IMR-90 (cell line): ENCODE measurements at regions not wholly inside any gene's neighbourhood (a gene's known extent, or its start where the extent isn't known, plus 50 kb on each side); places are given as distances from the start of the nearest gene placed in this dataset.
"Not testable (repeated sequence)": the region's sequence is repeated elsewhere in the genome, so short reads cannot be mapped to it uniquely, and the experiment has no call there.

Experiments used
- ATAC-seq: fragments of 200-7000 bp; cut with Tn5 transposase; 2 replicates; pipeline ENCODE4 v1.9.1; 2020; ENCODE audit warnings: low read depth, mild to moderate bottlenecking, moderate library complexity
- BruUV-seq: library from RNA; stranded (reverse); fragments of 400-500 nt; replicated peaks from 2 replicates; lab custom pipeline; 2021; lab: Mats Ljungman, UMichigan
- CTCF ChIA-PET: fragments of 300-600 bp; formaldehyde crosslinking; extraction: SDS; loops from one replicate; lab custom pipeline; 2021; ENCODE audit warnings: antibody characterized with exemption; lab: Yijun Ruan, JAX
- POLR2A ChIA-PET: fragments of 300-600 bp; sonication (Branson Sonifier 250); formaldehyde crosslinking; loops from one replicate; lab custom pipeline; 2022; ENCODE audit warnings: antibody characterized with exemption; ENCODE audit not compliant: unreplicated experiment; lab: Charles Lee
- DNase-seq: peaks from one replicate; pipeline ENCODE4 v3.0.0; 2013
- H2AFZ ChIP-seq: replicated peaks from 2 replicates; pipeline ENCODE3; 2013; ENCODE audit warnings: low read length, mild to moderate bottlenecking; ENCODE audit not compliant: poor library complexity
- H2AK5ac ChIP-seq: 2 replicates; pipeline ENCODE4 v1.6.1; 2013; ENCODE audit warnings: low read depth, low read length, inconsistent platforms
- H2AK9ac ChIP-seq: replicated peaks from 2 replicates; pipeline ENCODE3; 2013; ENCODE audit warnings: mild to moderate bottlenecking, low read depth, low read length, moderate library complexity; ENCODE audit not compliant: poor library complexity
- H2BK120ac ChIP-seq: 2 replicates; pipeline ENCODE4 v1.6.1; 2013; ENCODE audit warnings: low read depth, low read length, inconsistent platforms
- H2BK15ac ChIP-seq: 3 replicates; pipeline ENCODE4 v1.6.1; 2013; ENCODE audit warnings: low read depth, low read length, inconsistent platforms
- H2BK20ac ChIP-seq: 2 replicates; pipeline ENCODE4 v1.6.1; 2013; ENCODE audit warnings: low read depth, mild to moderate bottlenecking, inconsistent platforms, low read length, moderate library complexity
- H2BK5ac ChIP-seq: 2 replicates; pipeline ENCODE4 v1.6.1; 2013; ENCODE audit warnings: mild to moderate bottlenecking, low read depth, low read length, inconsistent platforms; ENCODE audit not compliant: poor library complexity, severe bottlenecking
- H3K14ac ChIP-seq: replicated peaks from 2 replicates; pipeline ENCODE4 v1.6.1; 2013; ENCODE audit warnings: low read depth, low read length, inconsistent platforms
- H3K18ac ChIP-seq: 2 replicates; pipeline ENCODE4 v1.6.1; 2013; ENCODE audit warnings: low read depth, low read length, control low read depth
- H3K23ac ChIP-seq: 2 replicates; pipeline ENCODE4 v1.6.1; 2013; ENCODE audit warnings: low read depth, low read length, inconsistent platforms
- H3K27ac ChIP-seq: 2 replicates; pipeline ENCODE4 v1.5.1; 2013; ENCODE audit warnings: mild to moderate bottlenecking, control low read depth, low read length; ENCODE audit not compliant: insufficient read depth
- H3K27me3 ChIP-seq: 2 replicates; pipeline ENCODE4 v1.6.1; 2013; ENCODE audit warnings: low read length; ENCODE audit not compliant: control insufficient read depth, insufficient read depth
- H3K36me3 ChIP-seq: 2 replicates; pipeline ENCODE4 v1.6.1; 2013; ENCODE audit warnings: low read length, mixed read lengths; ENCODE audit not compliant: control insufficient read depth, insufficient read depth
- H3K4ac ChIP-seq: 2 replicates; pipeline ENCODE4 v1.6.1; 2013; ENCODE audit warnings: low read depth, low read length, inconsistent platforms
- H3K4me1 ChIP-seq: 2 replicates; pipeline ENCODE4 v1.6.1; 2013; ENCODE audit warnings: low read length, mixed read lengths; ENCODE audit not compliant: control insufficient read depth, insufficient read depth
- H3K4me2 ChIP-seq: 2 replicates; pipeline ENCODE4 v1.6.1; 2013; ENCODE audit warnings: low read depth, mild to moderate bottlenecking, control low read depth, low read length, moderate library complexity
- H3K4me3 ChIP-seq: 2 replicates; pipeline ENCODE4 v1.5.1; 2013; ENCODE audit warnings: low read depth, mild to moderate bottlenecking, control low read depth, low read length, moderate library complexity; ENCODE audit not compliant: insufficient read depth
- H3K56ac ChIP-seq: 2 replicates; pipeline ENCODE4 v1.6.1; 2013; ENCODE audit warnings: low read length, inconsistent platforms; ENCODE audit not compliant: insufficient read depth; ENCODE audit errors: extremely low read depth
- H3K79me1 ChIP-seq, 2 experiments: 2 replicates each; pipeline ENCODE4 v1.6.1; 2013; ENCODE audit warnings: low read length in 2 of 2, inconsistent platforms in 1 of 2, low read depth in 1 of 2
- H3K9ac ChIP-seq: 2 replicates; pipeline ENCODE4 v1.6.1; 2013; ENCODE audit warnings: low read depth, low read length, control low read depth
- H3K9me1 ChIP-seq: 2 replicates; pipeline ENCODE4 v1.6.1; 2013; ENCODE audit warnings: low read length, inconsistent platforms; ENCODE audit not compliant: insufficient read depth
- H3K9me3 ChIP-seq: 2 replicates; pipeline ENCODE4 v1.6.1; 2013; ENCODE audit warnings: low read length; ENCODE audit not compliant: control insufficient read depth, insufficient read depth
- H4K20me1 ChIP-seq: 2 replicates; pipeline ENCODE4 v1.6.1; 2013; ENCODE audit warnings: low read length, inconsistent platforms; ENCODE audit not compliant: insufficient read depth
- H4K5ac ChIP-seq: 2 replicates; pipeline ENCODE4 v1.6.1; 2013; ENCODE audit warnings: mild to moderate bottlenecking, low read depth, low read length, control low read depth
- H4K8ac ChIP-seq, 2 experiments: 2 replicates each; pipeline ENCODE4 v1.6.1; 2013; ENCODE audit warnings: low read depth in 2 of 2, low read length in 2 of 2, control low read depth in 1 of 2, inconsistent platforms in 1 of 2
- H4K91ac ChIP-seq: 2 replicates; pipeline ENCODE4 v1.6.1; 2013; ENCODE audit warnings: low read depth, low read length, inconsistent platforms; ENCODE audit not compliant: insufficient read depth
- WGBS, 2 experiments: methylation state at CpG; one replicate each; pipeline versions ENCODE4 v1.1.5 to v1.1.7; 2013; ENCODE audit warnings: missing lambda C conversion rate in 2 of 2; ENCODE audit not compliant: insufficient read length in 1 of 2; ENCODE audit errors: extremely low coverage in 2 of 2; 5-methylcytosine and 5-hydroxymethylcytosine counted together
- dilution Hi-C: fragments of 300-500 bp; cut with HindIII; formaldehyde crosslinking; loops from one replicate; pipeline ENCODE4 v1.14.3; 2018; ENCODE audit warnings: low sequenced_read_pairs; ENCODE audit not compliant: unreplicated experiment
- in situ Hi-C: fragments of 300-500 bp; cut with MboI; formaldehyde crosslinking; loops from 3 replicates; pipeline ENCODE4 v1.14.3; 2019; ENCODE audit warnings: low sequenced_read_pairs, inconsistent platforms, mixed read lengths
- intact Hi-C: fragments of 100-400 bp; cut with micrococcal nuclease; formaldehyde crosslinking; loops from 2 replicates; pipeline ENCODE4 v1.10.0; 2022

- H3K4ac ChIP-seq, H3K18ac ChIP-seq, H3K27me3 ChIP-seq, H3K4me2 ChIP-seq, in situ Hi-C loops, H3K56ac ChIP-seq, H4K5ac ChIP-seq, H3K79me1 ChIP-seq, H3K9me3 ChIP-seq, H3K27ac ChIP-seq, H2BK15ac ChIP-seq, H2AFZ ChIP-seq, H3K4me3 ChIP-seq, dilution Hi-C loops, CTCF ChIA-PET, H3K23ac ChIP-seq, H4K20me1 ChIP-seq, H3K36me3 ChIP-seq, H2AK5ac ChIP-seq, H3K9me1 ChIP-seq, H2BK120ac ChIP-seq, BruUV-seq, POLR2A ChIA-PET, H2AK9ac ChIP-seq, H3K9ac ChIP-seq, H3K14ac ChIP-seq, H4K8ac ChIP-seq, ATAC-seq, DNase-seq, H2BK5ac ChIP-seq, H2BK20ac ChIP-seq, intact Hi-C loops, H3K4me1 ChIP-seq, H4K91ac ChIP-seq: not testable (repeated sequence)
- no CpG with 5 or more reads among the region's 1 CpG for WGBS, 2 experiments
Measured at GRCh38 chr1:149644818-149645217, 61.2 kb downstream of the PPIAL4C start.

- H2BK120ac ChIP-seq, H3K56ac ChIP-seq, H3K4me1 ChIP-seq, H2AFZ ChIP-seq, H4K5ac ChIP-seq, BruUV-seq, POLR2A ChIA-PET, H3K23ac ChIP-seq, H3K18ac ChIP-seq, H3K79me1 ChIP-seq, dilution Hi-C loops, H3K14ac ChIP-seq, H3K4me3 ChIP-seq, H3K9ac ChIP-seq, CTCF ChIA-PET, H2AK5ac ChIP-seq, H3K9me3 ChIP-seq, in situ Hi-C loops, H4K8ac ChIP-seq, H2BK5ac ChIP-seq, H3K9me1 ChIP-seq, H3K4me2 ChIP-seq, intact Hi-C loops, H3K4ac ChIP-seq, H4K20me1 ChIP-seq, H4K91ac ChIP-seq, H3K36me3 ChIP-seq, H3K27me3 ChIP-seq, DNase-seq, H3K27ac ChIP-seq, H2AK9ac ChIP-seq, H2BK15ac ChIP-seq, H2BK20ac ChIP-seq: not testable (repeated sequence)
- no CpG with 5 or more reads among the region's 37 CpGs for WGBS, 2 experiments
- peak; percentile 57 for ATAC-seq
Measured at GRCh38 chr1:149646360-149647017, 62.8 kb downstream of the PPIAL4C start.
